ENCODE measurements at regions not wholly inside any gene's neighbourhood (a gene's known extent, or its start where the extent isn't known, plus 50 kb on each side); places are given as distances from the start of the nearest gene placed in this dataset.
"Not testable (repeated sequence)": the region's sequence is repeated elsewhere in the genome, so short reads cannot be mapped to it uniquely, and the experiment has no call there.

DNA sequence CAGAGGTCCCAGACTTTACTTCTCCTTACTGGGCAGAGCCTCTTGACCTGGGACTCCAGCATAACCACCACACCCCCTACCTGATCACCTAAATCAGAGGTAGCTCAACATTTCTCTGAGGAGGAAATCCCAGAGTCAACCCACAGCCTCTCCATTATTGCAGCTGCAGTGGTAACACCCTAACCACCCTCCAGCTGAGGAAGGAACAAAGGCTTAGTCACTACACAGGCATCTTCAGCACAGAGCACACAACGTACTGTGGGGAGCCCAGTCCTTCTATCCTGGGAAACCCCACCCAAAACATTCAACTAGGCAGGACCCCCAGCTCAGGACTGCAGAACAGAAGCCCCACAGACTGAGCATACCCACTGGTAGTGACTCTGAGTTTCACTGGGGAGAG, 824.7 kb upstream of the SLITRK5 start:
- DNase-seq = no peak

DNA sequence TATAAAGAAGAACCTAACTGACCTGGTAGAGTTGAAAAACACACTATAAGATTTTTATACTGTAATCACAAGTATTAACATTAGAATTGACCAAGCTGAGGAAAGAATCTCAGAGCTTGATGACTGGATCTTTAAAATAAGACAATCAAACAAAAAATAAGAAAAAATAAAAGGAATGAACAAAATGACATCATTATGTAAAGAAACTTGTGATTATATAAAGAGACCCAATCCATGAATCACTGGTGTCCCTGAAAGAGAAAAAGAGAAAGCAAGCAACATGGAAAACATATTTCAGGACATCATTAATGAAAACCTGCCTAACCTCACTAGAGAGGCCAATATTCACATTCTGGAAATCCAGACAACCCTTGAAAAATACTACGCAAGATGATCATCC, 822.5 kb upstream of the SLITRK5 start:
- DNase-seq = no peak

DNA sequence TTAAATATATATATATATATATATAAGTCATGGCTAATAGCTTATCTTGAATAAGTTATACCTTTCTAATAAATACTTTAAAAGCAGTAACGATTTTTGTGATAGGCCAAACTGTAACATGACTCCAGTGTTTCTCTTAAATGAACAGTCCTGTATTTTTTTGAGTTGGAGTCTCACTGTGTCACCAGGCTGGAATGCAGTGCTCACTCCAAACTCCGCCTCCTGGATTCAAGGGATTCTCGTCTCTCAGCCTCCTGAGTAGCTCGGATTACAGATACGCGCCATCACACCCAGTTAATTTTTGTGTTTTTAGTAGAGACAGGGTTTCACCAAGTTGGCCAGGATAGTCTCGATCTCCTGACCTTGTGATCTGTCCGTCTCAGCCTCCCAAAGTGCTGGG, 814.2 kb upstream of the SLITRK5 start:
- DNase-seq = no peak

DNA sequence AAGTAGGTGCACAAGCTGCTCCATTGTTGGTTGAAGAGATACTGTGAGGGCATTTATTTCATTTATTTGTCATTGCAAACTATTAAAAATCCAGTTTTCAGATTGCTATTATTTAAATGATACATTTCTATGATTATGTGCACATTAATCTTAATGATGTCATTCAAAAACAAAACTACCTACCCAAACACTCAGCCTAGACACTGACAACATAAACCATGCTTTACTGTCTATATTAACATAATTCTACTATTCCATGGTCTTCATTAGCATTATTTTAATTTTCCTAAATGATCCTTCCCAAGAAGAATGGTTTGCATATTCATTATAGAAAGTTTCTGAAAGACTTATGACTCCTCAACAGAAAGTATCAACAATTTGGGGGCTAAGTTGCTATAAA, 813.0 kb upstream of the SLITRK5 start:
- DNase-seq = no peak

DNA sequence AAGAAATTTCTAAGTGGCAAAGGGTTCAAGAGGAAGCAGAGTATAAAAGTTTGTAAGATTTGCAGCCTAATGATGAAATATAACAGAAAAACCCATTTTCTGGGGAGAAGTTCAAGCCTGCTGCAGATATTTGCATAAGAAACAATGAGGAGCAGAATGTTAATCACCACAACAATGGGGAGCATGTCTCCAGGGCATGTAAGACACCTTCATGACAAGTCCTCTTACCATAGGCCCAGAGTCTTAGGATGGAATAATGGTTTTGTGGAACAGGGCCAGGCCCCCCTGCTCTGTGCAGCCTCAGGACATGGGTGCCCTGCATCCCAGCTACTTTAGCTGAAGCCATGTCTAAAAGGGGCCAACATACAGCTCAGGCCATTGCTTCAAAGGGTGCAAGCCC, 809.0 kb upstream of the SLITRK5 start:
- DNase-seq = no peak

DNA sequence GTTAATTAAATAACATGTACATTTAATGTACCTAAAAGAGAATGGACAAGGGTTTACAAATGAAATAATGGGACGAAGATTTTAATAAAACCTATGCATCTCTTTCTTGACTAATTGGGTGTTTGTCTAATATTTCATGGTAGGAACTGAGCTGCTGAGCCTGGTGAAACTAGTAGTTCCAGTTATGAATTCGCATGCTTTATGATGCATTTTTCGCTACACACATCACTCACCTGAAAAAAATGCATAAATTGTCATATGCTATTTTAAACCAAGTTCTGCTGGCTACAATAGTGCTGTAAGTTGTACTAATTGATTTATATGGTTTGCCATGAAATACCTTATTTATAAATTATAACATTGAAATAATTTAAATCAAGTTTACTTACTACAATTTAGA, 806.8 kb upstream of the SLITRK5 start:
- no peak for DNase-seq

DNA sequence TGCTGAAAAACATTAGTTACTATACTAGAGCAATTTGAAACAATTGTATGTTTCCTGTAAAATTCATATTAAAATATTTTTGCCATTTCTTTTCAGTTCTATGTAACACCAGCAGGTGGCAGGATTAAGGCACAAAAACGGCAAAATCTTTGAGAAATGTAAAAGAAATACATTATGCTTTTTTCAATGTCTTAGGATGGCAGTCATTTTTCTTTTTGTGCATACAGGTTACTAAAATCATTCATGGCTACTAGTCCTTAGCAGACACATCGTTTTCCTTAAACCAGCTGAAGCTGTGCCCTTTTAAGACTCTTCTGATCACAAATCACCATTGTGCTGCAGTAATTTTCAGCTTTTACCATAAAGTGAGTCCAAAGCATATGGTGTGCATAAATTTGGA, 800.7 kb upstream of the SLITRK5 start:
- no peak for DNase-seq

DNA sequence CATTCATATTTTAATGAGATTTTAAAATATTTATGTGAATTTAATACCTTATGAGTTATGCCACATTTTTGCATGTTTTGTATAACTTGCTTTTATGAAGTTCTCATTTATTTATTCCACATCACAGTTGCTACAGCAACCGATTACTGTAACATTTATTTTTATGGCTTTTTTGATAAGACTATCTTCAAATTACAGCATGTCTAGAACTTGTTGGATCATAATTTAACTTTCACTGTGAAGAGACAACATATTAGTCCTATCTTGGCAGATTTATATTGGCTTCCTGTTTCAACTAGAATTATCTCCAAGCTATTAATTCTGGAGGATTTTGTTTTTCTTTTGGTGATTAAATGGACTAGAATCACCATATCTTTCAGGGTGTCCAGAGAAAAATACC, 793.7 kb upstream of the SLITRK5 start:
- no peak for DNase-seq

DNA sequence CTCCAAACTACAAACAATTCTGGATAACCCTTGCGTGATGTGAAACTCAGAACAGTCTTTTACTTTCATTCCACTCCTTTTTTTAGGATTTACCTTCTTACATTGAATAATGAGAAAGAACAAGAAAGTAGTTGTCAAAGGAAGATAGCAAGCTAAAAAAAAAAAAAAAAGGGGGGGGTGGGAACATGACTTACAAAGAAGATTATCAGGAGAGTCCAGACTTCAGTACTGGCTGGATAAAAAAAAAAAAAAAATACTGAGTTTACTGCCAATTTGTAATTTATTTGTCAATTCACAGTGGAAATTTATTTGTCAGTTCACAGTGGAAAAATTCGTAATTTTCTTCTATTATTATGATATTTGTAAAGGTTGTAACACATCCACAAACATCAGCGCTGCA, 792.4 kb upstream of the SLITRK5 start:
- DNase-seq = no peak

DNA sequence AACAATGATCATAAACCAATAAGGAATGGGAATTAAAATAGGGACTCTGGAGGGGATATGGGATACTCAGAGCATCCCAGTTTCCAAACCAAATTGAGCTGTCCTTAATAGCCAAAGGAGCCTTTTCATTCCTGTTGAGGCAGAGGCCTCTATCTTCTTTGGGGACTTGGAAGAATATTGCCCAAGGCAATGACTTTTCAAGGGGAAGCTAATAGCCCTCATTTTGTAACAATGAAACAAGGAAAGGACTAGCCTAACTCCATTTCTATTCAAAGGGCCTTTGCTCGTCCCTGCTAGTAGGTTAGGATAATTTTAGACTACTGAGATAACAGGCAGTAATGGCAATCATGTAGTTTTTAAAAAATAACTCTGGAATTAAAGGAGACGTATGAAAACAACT, 789.8 kb upstream of the SLITRK5 start:
- DNase-seq = no peak

DNA sequence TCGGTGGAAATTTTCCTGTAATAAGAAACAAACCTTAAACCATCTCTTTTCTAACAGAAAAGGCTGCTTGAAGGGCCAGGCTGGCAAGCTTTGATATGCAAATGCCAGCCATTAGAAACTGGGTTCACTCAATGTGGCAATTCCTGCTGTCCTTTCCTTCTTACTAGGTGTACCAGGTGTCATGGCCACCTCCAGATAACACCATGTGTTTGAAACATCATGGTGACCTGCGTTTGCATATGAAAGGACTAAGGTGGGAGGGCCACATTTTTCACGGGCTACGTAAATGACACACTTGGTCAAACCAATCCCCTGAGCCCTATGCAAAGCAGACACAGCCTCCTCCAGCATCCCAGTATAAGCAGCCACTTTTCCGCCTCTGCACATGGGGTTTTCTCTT, 789.1 kb upstream of the SLITRK5 start:
- DNase-seq = no peak

DNA sequence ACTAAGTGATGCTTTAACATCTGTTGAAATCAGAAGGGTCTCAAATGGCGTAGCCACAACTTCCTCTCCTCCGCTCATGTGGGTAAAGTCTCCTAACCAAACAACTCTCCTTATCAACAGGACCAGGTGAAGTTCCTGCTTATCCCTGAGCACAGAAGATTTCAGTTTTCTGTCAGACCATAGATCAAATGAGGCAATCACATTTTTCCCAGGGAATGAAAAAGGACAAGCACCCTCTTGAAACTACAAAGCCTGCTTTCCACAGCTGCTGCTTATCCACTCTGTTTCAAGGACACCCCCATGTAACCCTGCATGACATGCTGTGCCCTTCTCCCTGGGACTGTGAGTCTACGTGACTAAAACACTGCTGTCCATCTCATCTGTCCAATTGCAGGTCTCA, 788.3 kb upstream of the SLITRK5 start:
- DNase-seq = no peak

DNA sequence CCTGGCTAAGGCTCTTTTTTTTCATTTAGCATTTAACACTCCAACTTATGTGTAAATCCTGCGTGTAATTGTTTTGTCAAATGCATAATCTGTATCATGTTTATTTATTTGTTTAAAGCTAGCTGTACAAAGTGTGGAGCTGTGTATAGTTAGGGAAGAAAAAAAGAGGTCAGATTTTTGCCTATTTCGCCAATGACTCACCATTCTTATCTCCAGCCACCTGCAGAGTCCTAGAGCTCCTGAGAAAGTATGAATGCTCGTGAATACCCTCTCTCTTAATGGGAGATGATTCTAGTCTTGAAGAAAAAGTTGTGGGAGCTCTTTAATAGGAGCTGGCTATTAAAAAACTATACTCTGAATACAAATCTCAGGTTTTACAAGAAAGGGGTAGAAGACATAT, 778.8 kb upstream of the SLITRK5 start:
- DNase-seq = no peak

DNA sequence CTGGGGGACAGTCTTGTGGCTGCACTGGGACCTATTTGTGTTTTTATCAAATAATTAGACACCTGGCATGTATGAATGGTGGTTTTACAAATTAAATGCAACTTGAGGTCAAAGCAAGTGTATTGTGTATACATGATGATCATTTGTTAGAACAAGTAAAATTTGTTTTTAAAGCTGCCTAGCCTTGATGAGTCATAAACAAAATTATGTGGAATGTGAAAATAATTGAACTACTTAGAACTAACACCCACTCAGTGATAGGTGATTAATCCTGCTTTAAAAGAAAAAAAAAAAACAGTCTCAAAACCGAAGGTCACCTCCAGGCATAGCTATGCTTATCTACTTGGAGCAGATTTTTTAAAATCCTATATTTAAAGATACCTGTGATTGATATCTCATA, 770.3 kb upstream of the SLITRK5 start:
- DNase-seq = no peak

DNA sequence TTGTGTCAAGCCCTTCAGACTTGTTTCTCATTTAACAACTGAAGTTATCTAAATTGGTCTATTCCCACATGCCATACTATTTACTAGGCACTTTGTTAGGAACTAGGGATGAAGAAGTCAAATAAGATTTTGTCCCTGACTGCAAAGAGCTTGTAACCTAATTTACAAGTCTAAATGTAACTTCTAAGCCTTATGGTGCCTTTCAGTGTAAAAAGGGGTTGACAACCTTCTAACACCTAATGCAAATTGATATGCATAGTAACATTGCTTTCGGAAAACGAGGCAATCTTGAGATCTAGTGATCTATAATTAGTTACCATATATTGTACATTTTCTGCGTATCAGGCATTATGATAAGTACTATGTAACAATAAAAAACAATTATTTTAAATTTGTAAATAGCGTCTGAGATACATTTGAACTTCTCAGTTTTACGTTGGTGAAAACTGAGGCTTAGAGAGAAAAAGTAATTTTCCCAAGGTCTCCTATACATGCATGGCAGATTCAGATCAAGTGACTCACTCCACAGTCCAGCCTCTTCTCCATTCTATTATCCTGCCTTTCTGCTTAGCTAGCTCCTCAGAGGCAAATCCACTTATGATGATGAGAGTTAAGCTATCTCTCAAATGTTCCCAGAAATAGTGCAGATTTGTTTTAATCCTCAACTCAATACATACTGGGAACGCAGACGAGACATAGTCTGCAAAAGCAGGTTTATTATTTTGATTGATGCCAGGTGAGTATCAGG, 764.9 kb upstream of the SLITRK5 start:
- DNase-seq = no peak

DNA sequence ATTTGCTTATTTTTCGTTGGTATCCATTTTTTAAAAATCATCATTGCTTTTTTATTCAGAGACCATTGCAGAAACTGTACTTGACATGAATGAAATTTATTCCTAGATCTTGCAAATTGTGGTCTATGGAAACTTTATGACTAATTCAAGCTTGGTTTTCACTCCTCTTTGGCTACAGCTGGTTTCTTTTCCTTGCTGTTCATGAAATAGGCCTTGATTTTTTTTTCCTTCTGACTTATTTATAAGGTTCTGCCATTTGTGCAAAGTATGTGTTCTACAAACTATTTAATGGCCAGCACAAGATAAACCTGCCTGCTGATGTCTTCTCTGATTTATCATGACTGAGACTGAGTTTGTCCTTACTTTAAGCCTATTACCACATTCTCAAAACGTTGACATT, 764.0 kb upstream of the SLITRK5 start:
- DNase-seq = no peak

DNA sequence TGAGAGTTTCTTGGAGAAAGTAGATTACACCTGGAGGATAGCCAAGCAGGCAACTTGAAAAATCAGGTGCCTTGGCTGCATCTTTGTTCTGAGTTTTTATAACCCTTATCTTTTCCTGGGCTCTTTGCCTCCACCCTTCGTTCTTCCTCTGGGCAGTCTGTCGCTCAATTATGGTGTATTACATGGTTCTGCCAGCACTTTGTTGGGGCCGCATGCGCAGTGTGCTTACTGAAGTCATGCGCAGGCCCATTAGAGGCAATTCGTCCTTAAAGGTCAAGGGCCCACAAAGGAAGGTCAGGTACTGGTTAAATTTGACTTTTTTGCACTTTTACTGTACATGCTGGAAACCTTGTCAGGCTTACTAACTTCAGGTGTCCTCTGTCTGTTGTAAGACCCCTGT, 761.9 kb upstream of the SLITRK5 start:
- DNase-seq = no peak

DNA sequence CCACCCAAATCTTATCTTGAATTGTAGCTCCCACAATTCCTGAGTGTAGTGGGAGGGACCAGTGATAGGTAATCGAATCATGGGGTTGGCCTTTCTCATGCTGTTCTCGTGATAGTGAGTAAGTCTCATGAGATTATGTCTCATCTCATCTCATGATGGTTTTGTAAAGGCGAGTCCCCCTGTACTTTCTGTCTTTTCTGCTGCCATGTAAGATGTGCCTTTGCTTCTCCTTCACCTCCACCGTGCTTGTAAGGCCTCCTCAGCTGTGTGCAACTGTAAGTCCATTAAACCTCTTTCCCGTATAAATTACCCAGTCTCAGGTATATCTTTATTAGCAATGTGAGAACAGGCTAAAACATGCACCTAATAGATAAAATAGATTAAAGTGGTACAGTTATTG, 756.4 kb upstream of the SLITRK5 start:
- DNase-seq = no peak

DNA sequence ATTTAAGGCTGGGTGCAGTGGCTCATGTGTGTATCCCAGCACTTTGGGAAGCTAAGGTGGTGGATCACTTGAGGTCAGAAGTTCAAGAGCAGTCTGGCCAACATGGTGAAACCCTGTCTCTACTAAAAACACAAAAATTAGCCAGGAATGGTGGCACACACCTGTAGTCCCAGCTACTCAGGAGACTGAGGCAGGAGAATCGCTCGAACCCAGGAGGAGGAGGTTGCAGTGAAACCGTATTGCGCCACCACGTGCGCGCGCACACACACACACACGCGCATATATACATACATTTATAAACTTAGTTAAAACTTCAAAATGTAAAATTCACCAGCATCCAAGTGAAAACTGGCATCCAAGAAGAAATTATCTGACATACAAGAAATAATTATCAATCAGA, 753.7 kb upstream of the SLITRK5 start:
- DNase-seq = not testable (repeated sequence)

DNA sequence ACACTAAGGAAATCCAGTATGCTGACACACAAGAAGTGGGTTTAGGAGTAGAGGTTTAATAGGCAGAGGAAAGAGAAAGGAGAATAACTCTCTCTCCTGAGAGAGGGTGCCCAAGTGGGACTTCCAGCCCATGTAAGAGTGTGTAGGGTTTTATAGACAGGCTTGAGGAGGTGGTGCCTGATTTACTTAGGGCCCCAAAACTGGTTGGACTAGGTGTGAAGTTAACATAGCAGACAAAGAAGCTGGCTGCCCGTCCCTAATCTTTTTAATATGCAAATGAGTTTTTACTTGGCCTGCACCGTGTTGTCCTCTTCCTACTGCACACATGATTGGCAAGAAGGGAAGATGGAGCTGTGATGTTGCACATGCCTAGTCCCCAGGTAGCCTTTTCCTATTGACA, 752.5 kb upstream of the SLITRK5 start:
- no peak for DNase-seq

DNA sequence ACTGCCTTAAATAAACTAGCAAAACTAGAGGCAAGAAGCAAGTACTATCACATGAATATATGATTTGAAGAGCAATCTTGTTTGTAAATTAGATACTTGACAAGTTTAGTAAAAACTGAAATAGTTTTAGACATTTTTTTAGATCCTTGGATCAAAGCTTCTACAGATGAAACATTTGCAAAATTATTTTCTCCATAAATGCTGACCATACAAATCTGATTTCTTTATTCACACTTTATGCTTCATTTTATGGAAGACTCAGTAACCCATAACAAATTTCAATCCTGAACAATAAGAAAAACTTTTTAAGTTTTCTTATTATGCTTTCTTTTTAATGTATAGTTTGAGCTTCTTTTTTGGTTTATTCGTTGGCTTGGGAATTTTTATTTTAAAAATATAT, 750.2 kb upstream of the SLITRK5 start:
- no peak for DNase-seq

DNA sequence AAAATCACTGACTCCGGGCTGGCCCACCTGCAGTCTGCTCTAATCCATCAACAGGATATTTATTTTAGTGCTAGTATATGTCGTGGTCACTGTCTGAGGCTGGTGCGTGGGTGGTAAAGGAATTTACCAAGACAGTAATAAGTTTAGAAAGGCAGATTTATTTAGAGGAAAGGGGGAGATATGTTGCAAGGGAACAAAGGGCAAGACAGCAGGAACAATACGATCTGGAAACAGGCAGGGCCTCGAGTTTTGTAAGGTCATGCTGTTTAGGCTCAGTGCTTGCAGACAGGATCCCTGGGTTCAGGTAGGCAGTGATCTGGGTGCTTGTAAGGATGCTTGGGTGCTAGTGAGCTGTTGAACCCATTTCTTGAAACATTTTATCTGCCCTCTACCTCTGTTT, 748.2 kb upstream of the SLITRK5 start:
- no peak for DNase-seq

DNA sequence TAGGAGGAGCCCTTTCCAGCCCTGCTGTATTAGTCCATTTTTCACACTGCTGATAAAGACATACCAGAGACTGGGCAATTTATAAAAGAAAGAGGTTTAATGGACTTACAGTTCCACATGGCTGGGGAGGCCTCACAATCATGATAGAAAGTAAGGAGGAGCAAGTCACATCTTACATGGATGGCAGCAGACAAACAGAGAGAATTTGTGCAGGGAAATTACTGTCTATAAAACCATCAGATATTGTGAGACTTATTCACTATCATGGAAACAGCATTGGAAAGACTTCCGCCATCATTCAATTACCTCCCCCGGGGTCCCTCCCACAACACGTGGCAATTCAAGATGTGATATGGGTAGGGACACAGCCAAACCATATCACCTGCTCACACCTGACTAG, 744.3 kb upstream of the SLITRK5 start:
- DNase-seq = not testable (repeated sequence)

DNA sequence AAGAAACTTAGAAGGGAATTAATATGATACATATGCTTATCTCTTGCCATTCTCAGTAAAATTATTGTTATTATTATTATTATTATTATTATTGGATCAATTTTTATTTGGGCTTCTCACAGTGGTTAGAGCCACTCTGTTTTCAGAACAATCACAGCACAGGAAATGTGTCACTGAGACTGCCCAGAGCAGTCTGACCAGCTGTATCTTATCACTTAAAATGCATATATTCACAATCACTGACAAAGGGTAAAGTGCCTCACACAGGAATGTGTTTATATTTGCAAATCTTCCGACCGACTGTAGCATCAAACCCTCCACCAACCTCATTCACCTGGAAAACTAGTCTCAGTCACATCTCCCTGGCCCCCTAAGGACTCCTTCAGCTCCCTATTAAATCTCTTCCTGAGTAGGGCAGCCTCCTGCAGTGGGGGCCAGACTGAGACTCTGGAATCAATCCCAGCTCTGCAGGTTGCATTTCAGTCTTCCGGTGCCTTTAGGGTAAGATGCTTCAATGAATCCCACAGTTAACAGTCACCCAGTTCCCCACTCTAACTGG, 738.3 kb upstream of the SLITRK5 start:
- DNase-seq = no peak
